Neural progenitor cell (in vitro differentiated cells): ENCODE measurements at regions not wholly inside any gene's neighbourhood (a gene's known extent, or its start where the extent isn't known, plus 50 kb on each side); places are given as distances from the start of the nearest gene placed in this dataset.

ENCODE experiments used
- CTCF ChIP-seq: fragments of 200-600 bp; sonication (generic); IDR thresholded peaks from 2 replicates; pipeline ENCODE4 v1.5.1; 2017; ENCODE audit warnings: antibody characterized with exemption, mild to moderate bottlenecking
- EZH2 ChIP-seq: fragments of 200-600 bp; sonication (generic); IDR thresholded peaks from 2 replicates; pipeline ENCODE4 v1.6.1; 2017; ENCODE audit warnings: antibody characterized with exemption, mild to moderate bottlenecking, moderate library complexity
- EZH2phosphoT487 ChIP-seq: fragments of 200-600 bp; sonication (generic); IDR thresholded peaks from 2 replicates; pipeline ENCODE4 v1.6.1; 2017; ENCODE audit warnings: antibody characterized with exemption

DNA sequence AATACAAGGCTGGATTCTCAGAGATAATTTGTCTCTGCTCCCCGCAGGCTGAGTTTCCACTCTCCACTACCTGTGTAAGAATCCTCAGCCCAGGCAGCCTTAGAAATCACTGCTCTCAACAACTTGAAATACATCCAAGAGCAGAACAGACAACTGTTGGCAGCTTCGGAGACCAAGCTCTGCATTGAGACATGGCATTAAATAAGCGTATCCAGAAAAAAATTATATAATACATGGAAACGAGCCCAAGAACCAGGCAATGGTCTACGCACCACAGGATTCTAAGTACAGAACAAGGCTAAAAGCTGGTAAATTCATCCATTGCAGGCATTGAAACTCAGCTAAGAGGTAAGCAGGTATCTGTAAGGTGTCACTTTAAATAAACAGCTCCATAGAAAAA is 165.5 kb upstream of the DIO3 start:
- no peak for TF ChIP-seq CTCF
- TF ChIP-seq EZH2phosphoT487, result no peak
- no peak for TF ChIP-seq EZH2
